SJCRH30 (cell line): ENCODE measurements at regions not wholly inside any gene's neighbourhood (a gene's known extent, or its start where the extent isn't known, plus 50 kb on each side); places are given as distances from the start of the nearest gene placed in this dataset.

Source experiments
- DNase-seq, 2 experiments: peaks; one replicate each; pipeline ENCODE4 v3.0.0-alpha.2; 2015 to 2020
- H3K27ac ChIP-seq: fragments of 250-450 bp; sonication (Bioruptor Pico); 2 replicates; pipeline ENCODE4 v1.5.1; 2020; ENCODE audit warnings: mild to moderate bottlenecking, moderate library complexity
- H3K27me3 ChIP-seq: fragments of 250-450 bp; sonication (Bioruptor Pico); 2 replicates; pipeline ENCODE4 v1.5.1; 2020; ENCODE audit warnings: mild to moderate bottlenecking, moderate library complexity
- H3K36me3 ChIP-seq: fragments of 250-450 bp; sonication (Bioruptor Pico); 2 replicates; pipeline ENCODE4 v1.5.1; 2020; ENCODE audit warnings: mild to moderate bottlenecking, moderate library complexity
- H3K4me1 ChIP-seq: fragments of 250-450 bp; sonication (Bioruptor Pico); 2 replicates; pipeline ENCODE4 v1.5.1; 2020; ENCODE audit warnings: mild to moderate bottlenecking, moderate library complexity
- H3K4me3 ChIP-seq: fragments of 250-450 bp; sonication (Bioruptor Pico); 2 replicates; pipeline ENCODE4 v1.5.1; 2020; ENCODE audit warnings: mild to moderate bottlenecking, moderate library complexity
- H3K9me3 ChIP-seq: fragments of 250-450 bp; sonication (Bioruptor Pico); replicated peaks from 2 replicates; pipeline ENCODE4 v1.5.1; 2020; ENCODE audit warnings: mild to moderate bottlenecking, moderate library complexity

- Histone ChIP-seq H3K27me3 (no peaks in the 10 kb centered on the region), H3K4me1 (0 out of 2 replicates have a peak, but pooled peaks cover 4% of the 10 kb centered on the region), H3K9me3 (peaks cover 3% of the 10 kb centered on the region; the same call in 1 of the 2 replicates), H3K27ac (no peak overlapping the region), H3K4me3 (no peak overlapping the region), H3K36me3 (no peaks in the 10 kb centered on the region)
- DNase-seq = no peak
Measured at GRCh38 chr21:22083899-22084298, 1085.7 kb downstream of the NCAM2 start.

GRCh38 chr21:22096314-22096713, 1098.1 kb downstream of the NCAM2 start:
- no peaks in the 10 kb centered on the region for H3K36me3 ChIP-seq
- no peaks in the 10 kb centered on the region for H3K4me1 ChIP-seq
- no peak overlapping the region for H3K27ac ChIP-seq
- DNase-seq = no peak
- H3K27me3 ChIP-seq = no peaks in the 10 kb centered on the region
- no peak overlapping the region for H3K4me3 ChIP-seq
- no peaks in the 10 kb centered on the region for H3K9me3 ChIP-seq

GRCh38 chr21:22106720-22107410, 1108.7 kb downstream of the NCAM2 start:
- no peak for DNase-seq
- no peaks in the 10 kb centered on the region for H3K27me3 ChIP-seq
- no peaks in the 10 kb centered on the region for H3K4me1 ChIP-seq
- H3K27ac ChIP-seq = no peak overlapping the region
- no peaks in the 10 kb centered on the region for H3K36me3 ChIP-seq
- no peaks in the 10 kb centered on the region for H3K9me3 ChIP-seq
- no peak overlapping the region for H3K4me3 ChIP-seq

GRCh38 chr21:22115746-22116145, 1117.5 kb downstream of the NCAM2 start:
- no peaks in the 10 kb centered on the region for H3K36me3 ChIP-seq
- H3K27ac ChIP-seq = no peak overlapping the region
- no peak for DNase-seq
- H3K4me3 ChIP-seq = no peak overlapping the region
- no peaks in the 10 kb centered on the region for H3K27me3 ChIP-seq
- no peaks in the 10 kb centered on the region; the same call in 1 of the 2 replicates for H3K4me1 ChIP-seq
- no peaks in the 10 kb centered on the region for H3K9me3 ChIP-seq

- H3K4me1 ChIP-seq = no peaks in the 10 kb centered on the region; the same call in 1 of the 2 replicates
- no peak overlapping the region for H3K4me3 ChIP-seq
- H3K27ac ChIP-seq = no peak overlapping the region
- no peaks in the 10 kb centered on the region for H3K27me3 ChIP-seq
- H3K36me3 ChIP-seq = no peaks in the 10 kb centered on the region
- DNase-seq = peak; percentile 8 to 64
- H3K9me3 ChIP-seq = no peaks in the 10 kb centered on the region
Measured at GRCh38 chr21:22120616-22121266, 1122.5 kb downstream of the NCAM2 start.

- Histone ChIP-seq H3K27me3 (no peaks in the 10 kb centered on the region), H3K4me1 (no peaks in the 10 kb centered on the region), H3K4me3 (no peak overlapping the region), H3K36me3 (no peaks in the 10 kb centered on the region), H3K9me3 (no peaks in the 10 kb centered on the region), H3K27ac (no peak overlapping the region)
- DNase-seq = no peak
Measured at GRCh38 chr21:22125581-22125980, 1127.4 kb downstream of the NCAM2 start.

- no peak for DNase-seq
- no peaks in the 10 kb centered on the region for H3K9me3 ChIP-seq
- H3K4me1 ChIP-seq = no peaks in the 10 kb centered on the region
- H3K27ac ChIP-seq = no peak overlapping the region
- H3K27me3 ChIP-seq = no peaks in the 10 kb centered on the region
- H3K36me3 ChIP-seq = no peaks in the 10 kb centered on the region
- no peak overlapping the region for H3K4me3 ChIP-seq
Measured at GRCh38 chr21:22128671-22129070, 1130.5 kb downstream of the NCAM2 start.

GRCh38 chr21:22132358-22133071, 1134.3 kb downstream of the NCAM2 start:
- Histone ChIP-seq H3K9me3 (no peaks in the 10 kb centered on the region), H3K27me3 (no peaks in the 10 kb centered on the region), H3K4me1 (no peaks in the 10 kb centered on the region), H3K4me3 (no peak overlapping the region), H3K36me3 (no peaks in the 10 kb centered on the region), H3K27ac (no peak overlapping the region)
- no peak for DNase-seq

GRCh38 chr21:22136740-22137139, 1138.5 kb downstream of the NCAM2 start:
- H3K4me3 ChIP-seq = no peak overlapping the region
- no peaks in the 10 kb centered on the region for H3K27me3 ChIP-seq
- H3K4me1 ChIP-seq = no peaks in the 10 kb centered on the region
- no peaks in the 10 kb centered on the region for H3K36me3 ChIP-seq
- H3K9me3 ChIP-seq = no peaks in the 10 kb centered on the region
- no peak for DNase-seq
- no peak overlapping the region for H3K27ac ChIP-seq

GRCh38 chr21:22138297-22139016, 1140.2 kb downstream of the NCAM2 start:
- Histone ChIP-seq H3K4me3 (no peak overlapping the region), H3K36me3 (no peaks in the 10 kb centered on the region), H3K9me3 (no peaks in the 10 kb centered on the region), H3K27me3 (no peaks in the 10 kb centered on the region), H3K4me1 (no peaks in the 10 kb centered on the region), H3K27ac (no peak overlapping the region)
- no peak for DNase-seq

- Histone ChIP-seq H3K27me3 (no peaks in the 10 kb centered on the region; the same call in 1 of the 2 replicates), H3K4me1 (no peaks in the 10 kb centered on the region)
Measured at GRCh38 chr21:22145545-22145944, 1147.3 kb downstream of the NCAM2 start.

GRCh38 chr21:22154579-22155274, 1156.5 kb downstream of the NCAM2 start:
- no peak for DNase-seq
- no peak overlapping the region for H3K27ac ChIP-seq
- no peaks in the 10 kb centered on the region for H3K27me3 ChIP-seq
- no peaks in the 10 kb centered on the region for H3K36me3 ChIP-seq
- no peaks in the 10 kb centered on the region for H3K4me1 ChIP-seq
- H3K9me3 ChIP-seq = no peaks in the 10 kb centered on the region
- H3K4me3 ChIP-seq = no peak overlapping the region

More at GRCh38 chr21:22145545-22145944, 1147.3 kb downstream of the NCAM2 start:
- Histone ChIP-seq H3K9me3 (no peaks in the 10 kb centered on the region), H3K36me3 (no peaks in the 10 kb centered on the region), H3K27ac (no peak overlapping the region), H3K4me3 (no peak overlapping the region)
- DNase-seq = no peak

GRCh38 chr21:22164912-22165311, 1166.7 kb downstream of the NCAM2 start:
- H3K9me3 ChIP-seq = no peaks in the 10 kb centered on the region
- no peak for DNase-seq
- no peaks in the 10 kb centered on the region for H3K4me1 ChIP-seq
- no peaks in the 10 kb centered on the region for H3K36me3 ChIP-seq
- no peak overlapping the region for H3K27ac ChIP-seq
- no peak overlapping the region for H3K4me3 ChIP-seq
- H3K27me3 ChIP-seq = no peaks in the 10 kb centered on the region

- DNase-seq = no peak
- H3K27ac ChIP-seq = no peak overlapping the region
Measured at GRCh38 chr21:22174746-22175145, 1176.5 kb downstream of the NCAM2 start.

More at GRCh38 chr21:22174746-22175145, 1176.5 kb downstream of the NCAM2 start:
- H3K4me1 ChIP-seq = no peaks in the 10 kb centered on the region
- H3K4me3 ChIP-seq = no peak overlapping the region
- H3K27me3 ChIP-seq = no peaks in the 10 kb centered on the region
- no peaks in the 10 kb centered on the region for H3K36me3 ChIP-seq
- no peaks in the 10 kb centered on the region for H3K9me3 ChIP-seq
